Epithelial cell of prostate (primary cell): ENCODE measurements at regions not wholly inside any gene's neighbourhood (a gene's known extent, or its start where the extent isn't known, plus 50 kb on each side); places are given as distances from the start of the nearest gene placed in this dataset.

Experiments used
- DNase-seq: peaks from one replicate; pipeline ENCODE4 v3.0.0-alpha.2; 2011; ENCODE audit warnings: low read depth, low spot score
- H3K27ac ChIP-seq: fragments of 450-650 bp; 2 replicates; pipeline ENCODE4 v1.5.1; 2017; ENCODE audit warnings: mild to moderate bottlenecking

DNA sequence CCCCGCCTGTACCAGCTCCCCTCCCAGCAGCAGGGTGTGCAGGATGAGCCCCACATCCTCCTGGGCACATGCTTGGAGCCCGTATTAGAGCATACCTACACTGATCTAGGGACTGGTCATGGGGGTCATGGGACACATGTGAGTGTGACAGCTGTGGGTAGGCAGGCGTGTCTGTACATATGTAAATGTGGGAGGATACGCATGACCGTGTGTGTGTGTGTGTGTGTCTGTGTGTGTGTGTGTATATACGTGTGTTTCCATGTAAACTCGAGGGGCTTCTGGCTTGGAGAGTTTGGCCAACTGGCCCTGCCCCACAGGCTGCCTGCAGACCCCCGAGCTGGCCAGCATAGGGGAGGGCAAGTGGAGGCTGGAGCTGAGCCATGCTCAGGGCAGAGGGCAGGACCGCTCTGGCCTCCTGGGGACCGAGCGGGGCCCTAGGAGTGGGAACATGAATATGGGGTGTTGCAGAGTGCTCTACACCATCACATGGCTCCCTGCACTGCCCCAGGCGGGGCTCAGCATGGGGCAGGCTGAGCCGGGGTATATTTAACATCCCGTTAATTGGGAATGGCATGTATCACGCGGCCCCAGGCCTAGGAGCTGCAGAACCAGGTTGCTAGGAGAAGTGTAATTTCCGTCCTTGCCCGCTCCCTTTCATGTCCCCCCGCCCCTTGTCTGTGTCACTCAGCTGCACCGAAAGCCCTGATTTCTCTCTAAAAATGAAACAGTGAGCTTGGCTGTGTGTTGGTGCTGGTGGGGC, 152.7 kb upstream of the PCBD1 start:
- no peak overlapping the region for H3K27ac ChIP-seq
- DNase-seq: no peak

DNA sequence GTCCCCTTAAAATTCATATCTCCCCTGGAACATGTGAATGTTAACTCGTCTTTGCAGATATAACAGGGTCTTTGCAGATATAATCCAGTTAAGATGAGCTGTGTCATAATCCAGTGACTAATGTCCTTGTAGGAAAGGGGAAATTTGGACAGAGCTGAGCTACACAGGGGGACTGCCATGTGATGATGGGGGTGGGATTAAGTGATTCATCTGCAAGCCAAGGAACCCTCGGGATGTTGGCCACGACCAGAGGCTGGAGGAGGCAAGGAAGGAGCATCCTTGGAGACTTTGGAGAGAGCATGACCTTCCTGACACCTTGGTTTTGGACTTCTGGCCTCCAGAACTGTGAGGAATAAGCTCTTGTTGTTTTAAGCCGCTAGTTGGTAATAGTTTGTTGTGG, 153.9 kb upstream of the PCBD1 start:
- no peak for DNase-seq

DNA sequence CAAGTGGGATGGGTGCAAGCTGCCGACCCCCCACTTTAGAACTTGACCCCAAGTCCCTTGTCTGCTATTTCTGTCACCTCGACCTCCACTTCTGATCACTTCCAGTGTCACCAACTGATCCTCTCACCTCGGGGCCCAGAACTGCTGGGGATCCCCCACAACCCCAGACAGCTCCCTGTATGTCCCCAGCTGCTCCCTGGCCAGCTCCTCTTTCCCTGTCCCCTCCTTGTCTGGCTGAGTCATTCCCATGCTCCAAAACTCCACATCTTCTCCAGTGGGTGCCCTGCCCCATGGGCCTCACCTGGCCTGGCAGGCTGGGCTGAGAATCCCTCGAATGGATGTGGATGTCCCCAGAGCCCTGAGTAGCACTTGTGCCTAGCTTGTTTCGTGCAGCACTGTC, 154.3 kb upstream of the PCBD1 start:
- H3K27ac ChIP-seq: no peak overlapping the region
- no peak for DNase-seq

More for the DNA sequence above, 153.9 kb upstream of the PCBD1 start:
- no peak overlapping the region for H3K27ac ChIP-seq

DNA sequence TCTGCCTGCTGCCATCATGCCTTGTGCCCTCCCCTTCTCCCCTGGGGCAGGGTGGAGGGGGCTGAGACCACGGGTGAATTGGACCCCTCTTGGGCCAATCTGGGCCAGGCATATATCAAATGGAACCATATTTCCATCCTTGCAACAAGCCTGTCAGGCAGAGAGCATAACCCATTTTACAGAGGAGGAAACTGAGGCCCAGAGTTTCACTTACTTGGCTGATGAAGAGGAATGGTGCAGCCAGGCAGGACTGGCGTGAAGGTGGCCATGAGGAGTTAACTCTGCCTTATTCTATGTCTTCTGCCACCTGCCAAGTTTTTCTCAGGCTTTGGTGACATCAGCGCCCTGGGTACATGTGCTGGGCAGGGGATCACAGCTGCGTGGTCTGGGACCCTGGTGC, 155.5 kb upstream of the PCBD1 start:
- DNase-seq: no peak
- no peak overlapping the region for H3K27ac ChIP-seq

DNA sequence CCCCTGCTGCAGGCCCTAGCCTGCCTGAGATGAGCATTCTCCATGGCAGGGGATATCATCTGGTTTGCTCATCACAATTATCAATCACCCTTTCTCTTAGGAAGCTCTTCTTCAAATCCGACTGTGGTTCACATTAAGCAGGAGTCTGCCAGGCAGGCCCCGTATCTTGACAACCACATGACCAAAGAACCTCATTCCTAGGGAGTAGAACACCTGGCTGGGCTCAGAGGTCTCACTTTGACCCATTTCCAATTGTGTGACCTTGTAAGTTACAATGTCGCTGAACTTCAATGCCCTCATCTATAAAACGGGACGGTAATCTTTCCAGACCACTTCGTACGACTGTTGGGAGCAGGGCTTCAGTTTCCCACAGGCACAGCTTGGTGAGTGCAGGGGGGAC, 156.4 kb upstream of the PCBD1 start:
- DNase-seq: no peak
- no peak overlapping the region for H3K27ac ChIP-seq

DNA sequence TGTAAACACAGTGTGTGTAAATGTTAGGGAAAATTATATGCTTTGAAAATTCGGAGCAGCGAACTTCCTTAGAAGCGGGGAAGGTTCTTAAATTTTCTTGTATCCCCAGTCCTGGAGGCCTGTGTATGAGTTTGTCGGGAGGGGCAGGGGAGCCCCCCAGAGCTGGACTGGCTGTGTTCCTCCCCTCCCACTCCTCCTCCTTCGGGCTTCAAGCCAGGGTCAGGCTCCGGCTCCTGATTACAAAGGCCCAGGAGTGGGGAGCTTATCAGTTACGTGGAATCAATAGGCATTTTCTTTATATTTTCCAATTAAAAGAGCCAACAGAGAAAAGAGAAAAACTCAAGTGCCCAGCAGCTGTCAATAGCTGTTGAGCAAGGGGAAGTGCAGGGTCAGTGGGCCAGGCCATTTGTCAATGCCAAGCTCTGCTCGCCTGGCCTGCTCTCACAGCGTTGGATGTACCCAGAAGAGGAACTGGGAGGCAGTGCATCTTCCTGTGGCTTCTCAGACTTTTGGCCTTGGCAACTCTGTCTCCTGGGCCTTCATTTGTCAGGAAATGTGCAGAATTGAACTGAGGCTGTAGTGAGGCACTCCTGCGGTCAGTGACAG, 156.9 kb upstream of the PCBD1 start:
- no peak overlapping the region for H3K27ac ChIP-seq
- no peak for DNase-seq

DNA sequence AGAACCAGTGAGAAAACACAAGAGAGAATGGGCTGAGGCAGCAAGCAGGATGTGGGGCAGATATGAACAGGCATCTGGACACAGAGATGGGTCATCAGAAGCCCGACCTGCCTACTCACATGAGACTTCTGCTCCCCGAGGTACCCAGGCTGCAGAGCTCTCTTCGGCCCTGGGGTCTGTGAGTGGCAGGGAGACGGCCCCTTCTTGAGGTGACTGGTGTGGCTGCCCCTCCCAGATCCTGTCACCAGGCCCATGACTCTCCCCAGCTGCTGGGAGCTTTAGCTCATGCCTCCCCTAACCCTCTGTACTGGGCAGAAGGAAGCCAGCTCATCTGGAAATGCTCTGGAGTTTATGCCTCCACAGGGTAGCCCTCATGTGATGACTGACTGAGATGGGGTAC, 157.6 kb upstream of the PCBD1 start:
- no peak for DNase-seq
- H3K27ac ChIP-seq: no peak overlapping the region

DNA sequence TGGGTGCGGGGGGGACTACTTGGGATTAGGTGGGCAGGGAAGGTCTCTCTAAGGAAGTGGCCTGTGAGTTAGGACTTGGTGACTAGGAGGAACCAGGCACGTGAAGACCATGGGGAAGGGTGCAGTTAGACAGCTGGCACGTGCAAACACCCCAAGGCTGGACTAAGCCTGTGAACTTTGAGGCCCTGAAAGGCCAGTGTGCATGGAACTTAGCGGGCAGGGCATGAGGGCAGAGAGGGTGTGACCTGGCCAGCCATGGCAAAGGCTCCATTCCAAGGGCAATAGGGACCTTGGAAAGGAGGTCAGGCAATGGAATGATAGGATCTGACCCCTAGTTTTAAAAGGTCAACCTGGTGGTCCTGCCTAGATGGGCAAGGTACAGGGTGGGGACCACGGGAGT, 158.4 kb upstream of the PCBD1 start:
- no peak overlapping the region for H3K27ac ChIP-seq
- DNase-seq: no peak

DNA sequence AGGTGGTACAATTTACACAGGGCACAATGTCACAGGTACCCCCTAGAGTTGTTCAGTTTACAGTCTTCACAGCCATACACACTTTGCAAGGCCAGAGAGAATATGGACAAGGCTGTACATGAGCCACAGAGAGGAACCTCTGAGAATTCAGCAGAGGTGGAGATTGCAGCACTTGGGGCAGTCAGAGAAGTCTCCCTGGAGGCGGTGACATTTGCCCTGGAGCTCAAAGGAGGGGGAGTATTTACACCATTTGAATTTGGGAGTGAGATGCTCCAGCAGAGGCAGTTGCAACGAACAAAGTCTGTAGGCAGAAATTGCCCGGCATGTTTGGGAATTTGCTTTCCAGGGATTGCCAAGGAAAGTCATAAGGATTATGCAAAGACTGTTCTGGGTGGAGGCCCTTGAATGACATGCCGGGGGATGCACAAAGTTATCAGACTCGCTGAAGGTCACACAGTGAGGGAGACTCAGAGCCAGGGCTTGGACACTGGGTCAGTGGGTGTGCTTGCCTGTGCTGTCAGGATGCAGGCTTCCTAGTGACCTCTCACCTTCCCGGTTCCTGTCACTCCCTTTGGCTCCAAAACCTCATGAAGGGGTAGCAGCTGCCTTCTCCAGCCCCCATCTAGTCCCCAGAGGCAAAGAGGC, 160.7 kb upstream of the PCBD1 start:
- no peak overlapping the region for H3K27ac ChIP-seq
- no peak for DNase-seq

DNA sequence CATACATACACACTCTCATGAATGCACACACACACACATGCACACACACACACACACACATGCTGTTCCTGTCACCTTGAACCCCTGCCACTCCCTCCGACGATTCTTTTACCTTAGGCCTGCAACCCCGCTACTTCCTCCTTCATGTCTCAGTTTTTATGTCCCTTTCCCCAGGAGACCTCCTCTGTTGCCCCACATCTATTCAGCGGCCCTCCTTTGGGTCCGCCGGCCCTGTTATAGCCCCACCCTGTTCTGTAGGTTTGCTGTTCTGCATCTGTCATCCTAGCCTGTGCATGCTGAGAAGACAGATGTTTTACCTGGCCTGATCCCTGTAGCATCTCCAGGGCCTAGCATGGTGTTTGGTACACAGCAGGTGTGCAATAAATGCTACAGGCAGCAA, 161.6 kb upstream of the PCBD1 start:
- no peak for DNase-seq
- H3K27ac ChIP-seq: no peak overlapping the region

DNA sequence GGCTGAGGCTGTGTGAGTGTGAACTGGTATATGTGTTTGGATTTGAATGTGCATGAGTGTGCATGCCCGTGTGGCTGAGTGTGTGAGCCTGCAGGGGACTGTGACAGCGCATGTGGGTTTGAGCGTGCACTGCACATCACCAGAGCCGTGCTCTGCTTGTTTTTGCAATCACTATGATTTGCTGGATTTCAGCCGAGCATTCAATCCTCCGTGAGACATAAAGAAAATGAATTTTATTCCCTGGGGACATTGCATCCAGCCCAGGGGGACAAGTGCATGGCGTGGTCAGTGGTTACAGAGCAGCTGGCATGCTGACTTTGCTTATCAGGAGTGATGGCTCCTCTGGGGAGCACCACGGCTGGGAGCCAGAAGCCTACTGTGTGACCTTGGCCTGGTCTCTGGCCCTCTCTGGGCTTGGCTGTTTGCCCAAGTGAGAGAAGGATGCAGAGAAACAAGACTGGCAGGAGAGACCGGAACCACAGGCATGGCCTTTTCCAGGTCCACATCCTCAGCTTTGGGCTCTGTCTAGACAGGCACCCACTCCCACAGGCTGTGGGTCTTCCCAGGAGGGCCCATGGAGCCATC, 160.2 kb upstream of the UNC5B start:
- DNase-seq: no peak
- H3K27ac ChIP-seq: no peak overlapping the region

DNA sequence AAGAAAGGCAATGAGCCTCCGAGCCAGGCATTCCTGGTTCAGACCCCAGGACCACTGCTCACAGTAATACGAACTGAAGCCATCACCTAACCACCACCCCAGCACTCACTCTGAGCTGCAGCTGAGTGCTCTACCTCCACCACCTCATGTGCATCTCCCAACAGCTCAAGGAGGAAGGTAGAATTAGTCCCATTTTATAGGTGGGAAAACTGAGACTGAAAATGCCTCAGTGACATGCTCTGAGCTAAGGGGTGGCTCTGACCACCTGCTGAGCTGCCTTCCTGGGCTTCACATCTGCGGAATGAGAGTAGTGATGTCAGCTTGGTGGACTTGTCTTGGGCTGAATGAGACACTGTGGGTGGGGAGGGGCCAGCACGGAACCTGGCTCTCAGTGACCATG, 159.7 kb upstream of the UNC5B start:
- DNase-seq: no peak
- H3K27ac ChIP-seq: no peak overlapping the region

DNA sequence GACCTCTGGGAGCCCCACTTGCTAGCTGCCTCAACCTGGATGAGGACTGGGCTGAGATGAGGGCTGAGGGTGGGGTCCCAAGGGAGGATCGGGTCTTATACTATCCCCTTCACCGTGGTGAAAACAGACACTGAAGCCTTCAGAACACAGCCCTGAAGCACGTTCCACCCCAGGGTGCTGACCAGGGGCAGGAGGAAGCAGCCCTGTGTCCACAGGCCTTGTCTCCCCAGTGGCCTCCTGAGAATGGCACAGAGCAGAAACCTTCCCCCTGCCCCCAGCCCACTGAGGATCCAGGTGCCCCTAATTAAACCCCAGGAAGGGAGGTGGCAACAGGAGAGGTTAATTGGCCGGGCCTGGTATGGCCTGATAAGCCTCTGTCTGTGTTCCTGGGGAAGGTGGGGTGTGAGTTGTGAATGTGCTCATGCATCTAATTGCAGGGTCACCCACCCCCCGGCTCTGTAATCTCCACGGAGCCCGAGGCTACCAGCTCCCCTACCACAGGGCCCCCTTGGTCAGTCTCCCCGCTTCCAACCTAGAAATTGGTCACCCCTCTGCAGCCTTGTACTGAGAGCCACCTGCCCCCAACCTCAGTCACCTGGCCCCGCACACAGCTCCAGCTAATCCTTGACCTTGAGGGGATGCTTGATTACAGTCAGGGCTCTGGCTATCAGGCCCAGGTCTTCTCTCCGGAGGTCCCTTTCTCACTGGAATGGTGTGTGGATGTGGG, 159.0 kb upstream of the UNC5B start:
- no peak for DNase-seq
- H3K27ac ChIP-seq: no peak overlapping the region

DNA sequence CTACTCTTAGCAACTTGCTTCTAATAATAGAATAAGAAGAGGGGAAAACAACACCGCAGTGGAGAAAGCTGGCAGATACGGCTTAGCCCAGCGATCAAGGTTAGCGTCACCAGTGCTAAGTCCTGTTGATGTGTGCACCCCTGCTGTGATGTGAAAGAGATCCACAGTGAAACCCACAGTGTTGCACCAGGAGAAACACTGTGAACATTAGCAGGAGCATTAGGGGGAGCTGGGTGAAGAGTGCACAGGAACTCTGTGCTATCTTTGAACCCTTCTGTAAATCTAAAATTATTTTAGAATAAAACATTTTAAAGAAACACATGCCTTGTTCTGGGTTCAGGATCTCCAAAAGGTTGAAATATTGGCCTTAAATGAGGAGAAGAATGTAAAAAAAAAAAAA, 154.1 kb upstream of the UNC5B start:
- no peak for DNase-seq
- H3K27ac ChIP-seq: no peak overlapping the region

DNA sequence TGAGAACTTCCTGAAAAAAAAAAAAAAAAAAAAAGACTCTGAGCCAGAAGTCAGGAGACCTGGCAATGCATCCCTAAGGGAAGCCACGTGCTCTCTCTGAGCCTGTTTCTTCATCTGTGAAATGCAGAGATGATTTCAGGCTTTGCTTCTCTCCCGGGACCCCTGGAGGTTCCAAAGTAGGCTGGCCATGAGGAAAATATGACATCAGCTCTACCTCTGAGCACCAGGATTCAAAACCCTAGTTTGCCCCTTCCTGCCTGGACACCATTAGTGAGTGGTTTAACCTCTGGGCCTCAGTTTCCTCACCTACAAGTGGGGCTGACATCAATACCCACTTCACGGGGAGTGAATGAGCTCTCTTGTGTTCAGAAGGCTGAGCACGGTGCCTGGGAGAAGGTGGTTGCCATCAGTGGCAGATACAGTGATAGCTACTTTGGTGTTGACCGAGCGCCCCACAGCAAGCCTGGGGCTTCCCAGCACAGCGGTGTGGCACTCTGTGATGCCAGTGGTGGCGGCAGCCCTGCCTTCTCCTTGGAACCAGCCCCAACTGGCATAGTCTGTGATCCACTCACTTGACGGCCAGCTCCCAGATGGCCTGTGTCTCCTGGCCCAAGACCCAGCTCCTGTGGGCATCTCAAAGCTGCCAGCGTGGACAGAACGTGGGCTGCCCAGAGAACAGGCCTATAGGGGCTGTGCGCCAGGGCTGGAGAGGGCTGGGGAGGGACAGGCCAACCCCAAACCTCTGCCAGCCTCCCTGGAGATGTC, 153.1 kb upstream of the UNC5B start:
- DNase-seq: no peak
- H3K27ac ChIP-seq: no peak overlapping the region

DNA sequence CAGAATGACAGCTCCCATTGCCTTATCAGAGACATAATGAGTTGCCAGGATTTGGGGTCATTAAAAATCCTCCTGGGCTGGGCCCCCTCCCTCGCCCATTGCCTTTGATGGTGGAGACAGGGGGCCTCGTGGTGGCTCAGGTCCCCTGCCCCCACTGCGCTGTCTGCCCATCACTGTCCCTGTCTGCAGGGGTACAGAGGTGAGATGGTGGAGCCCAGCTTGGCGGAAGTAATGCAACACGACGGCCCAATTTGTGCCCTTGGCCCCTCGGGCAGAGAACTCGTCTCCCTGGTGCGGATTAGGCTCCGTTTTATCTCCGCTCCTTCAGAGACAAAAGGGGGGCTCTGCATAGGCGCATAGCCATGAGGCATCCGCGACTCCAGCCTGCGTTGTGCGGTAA, 152.4 kb upstream of the UNC5B start:
- H3K27ac ChIP-seq: no peak overlapping the region
- no peak for DNase-seq

DNA sequence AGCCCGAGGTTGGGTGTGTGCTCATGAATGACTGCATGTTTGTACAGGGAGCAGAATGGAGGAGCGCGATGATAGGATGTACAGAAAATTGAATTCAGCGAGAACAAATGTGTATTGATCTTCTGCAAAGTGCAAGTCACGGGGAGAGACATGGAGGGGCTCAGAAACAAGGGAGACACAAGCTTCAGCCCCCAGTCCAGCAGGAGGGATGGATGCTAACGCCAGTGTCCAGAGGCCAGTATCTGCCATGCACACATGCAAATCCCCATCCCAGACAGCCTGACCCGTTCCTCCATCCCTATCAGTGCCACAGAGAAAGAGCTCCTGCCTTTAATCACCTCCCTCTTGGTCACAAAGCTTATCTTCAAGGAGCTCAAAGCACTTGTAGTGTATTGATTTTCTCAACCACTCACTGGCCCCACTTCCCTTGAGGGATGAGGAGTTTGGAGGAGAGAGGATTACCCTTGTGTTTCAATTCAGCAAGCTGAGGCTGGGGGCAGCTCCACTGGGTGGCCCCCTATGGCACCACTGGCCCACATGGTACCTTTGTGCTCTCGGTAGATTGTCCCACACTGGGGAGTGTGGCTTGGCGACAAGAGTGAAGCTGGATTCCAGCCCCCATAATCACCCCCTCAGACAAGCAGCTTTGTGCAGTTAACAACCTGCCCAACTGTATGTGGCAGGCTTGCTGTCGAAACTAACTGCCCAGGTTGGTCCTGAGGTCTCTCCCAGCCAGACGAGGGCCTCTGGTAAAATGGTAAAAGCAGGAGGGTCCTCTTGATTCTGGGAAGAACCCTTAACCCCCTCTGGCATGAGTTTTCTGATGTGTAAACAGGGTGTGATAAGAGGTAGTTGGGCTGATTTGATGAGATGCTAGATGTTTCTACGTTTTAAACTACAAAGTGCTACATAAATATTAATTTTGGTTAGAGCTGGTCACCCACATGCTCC, 151.6 kb upstream of the UNC5B start:
- H3K27ac ChIP-seq: no peak overlapping the region
- no peak for DNase-seq

DNA sequence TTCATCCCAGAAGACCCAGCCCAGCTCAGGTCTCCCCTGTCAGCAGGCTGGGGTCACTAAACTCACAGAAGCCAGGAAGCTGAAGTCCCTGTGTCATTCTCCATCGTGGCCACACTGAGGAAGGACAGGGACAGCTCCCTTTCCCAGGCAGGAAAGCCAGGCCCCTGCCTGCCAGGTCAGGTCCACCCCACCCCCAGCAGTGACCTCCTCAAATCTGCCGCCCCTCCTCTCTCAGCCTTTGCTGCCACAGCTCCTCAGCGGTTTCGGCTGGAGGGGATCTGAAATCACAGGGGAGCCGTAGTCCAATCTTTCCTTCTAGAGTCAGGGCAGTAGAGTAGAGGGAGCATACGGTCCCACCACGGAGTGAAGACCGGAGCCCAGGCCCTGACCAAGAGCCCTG, 150.9 kb upstream of the UNC5B start:
- no peak overlapping the region for H3K27ac ChIP-seq
- no peak for DNase-seq

DNA sequence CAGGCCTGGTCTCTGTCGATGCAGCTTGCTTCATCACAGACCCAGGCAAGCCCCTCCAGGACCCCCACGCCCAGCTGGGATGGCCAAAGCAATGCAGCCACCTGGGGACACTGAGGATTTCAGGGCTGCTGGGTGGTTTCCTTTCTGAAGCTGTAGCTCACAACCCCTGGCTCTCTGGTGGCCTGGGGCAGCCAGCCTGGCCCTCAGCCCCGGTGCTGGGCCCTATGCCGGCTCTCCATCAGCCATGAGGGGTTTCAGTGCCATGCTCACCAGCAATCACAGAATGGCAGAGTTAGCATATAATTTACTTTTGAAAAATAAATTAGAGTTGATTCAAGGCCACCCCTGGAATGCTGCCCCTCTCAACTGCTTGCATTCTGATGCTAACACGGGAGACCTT, 150.2 kb upstream of the UNC5B start:
- DNase-seq: no peak
- H3K27ac ChIP-seq: no peak overlapping the region
